ENCODE measurements at regions not wholly inside any gene's neighbourhood (a gene's known extent, or its start where the extent isn't known, plus 50 kb on each side); places are given as distances from the start of the nearest gene placed in this dataset.

- no peak for TF ChIP-seq ZNF274 (IDR thresholded peaks at IDR 0.05; ENCODE audit: low read length)
- TF ChIP-seq ZNF274 (tag by site-specific recombination; IDR thresholded peaks at IDR 0.05; ENCODE audit: borderline replicate concordance): no peak
- no peak for TF ChIP-seq ZNF449 (tag by site-specific recombination; IDR thresholded peaks at IDR 0.05)
- TF ChIP-seq ZNF48 (tag by site-specific recombination; IDR thresholded peaks at IDR 0.05): no peak
- no peak for TF ChIP-seq ZNF18 (tag by site-specific recombination; IDR thresholded peaks at IDR 0.05)
- TF ChIP-seq ZBTB10 (tag by site-specific recombination; IDR thresholded peaks at IDR 0.05): no peak
- no peak for TF ChIP-seq ZNF175 (tag by site-specific recombination; IDR thresholded peaks at IDR 0.05)
Measured at GRCh38 chr14:82667006-82667405, 1133.4 kb upstream of the SEL1L start.
